H9 (cell line): ENCODE measurements at regions not wholly inside any gene's neighbourhood (a gene's known extent, or its start where the extent isn't known, plus 50 kb on each side); places are given as distances from the start of the nearest gene placed in this dataset.

Experiments used
- DNase-seq: peaks from one replicate; pipeline ENCODE4 v3.0.0-alpha.2; 2017
- H2AFZ ChIP-seq: one replicate; pipeline ENCODE4 v1.6.1; 2013; ENCODE audit warnings: mild to moderate bottlenecking, low read length, control low read depth, moderate library complexity
- H2AK5ac ChIP-seq: 2 replicates; pipeline ENCODE4 v1.6.1; 2013; ENCODE audit warnings: low read length, control low read depth, mixed read lengths; ENCODE audit not compliant: insufficient read length
- H2BK120ac ChIP-seq: one replicate; pipeline ENCODE4 v1.6.1; 2013; ENCODE audit warnings: low read depth, mild to moderate bottlenecking, low read length, control low read depth, inconsistent platforms; ENCODE audit not compliant: poor library complexity, severe bottlenecking
- H2BK12ac ChIP-seq: 2 replicates; pipeline ENCODE4 v1.6.1; 2013; ENCODE audit warnings: low read length, control low read depth, mixed read lengths, low read depth; ENCODE audit not compliant: insufficient read length
- H2BK15ac ChIP-seq: 2 replicates; pipeline ENCODE4 v1.6.1; 2013; ENCODE audit warnings: low read depth, low read length, control low read depth
- H2BK20ac ChIP-seq: one replicate; pipeline ENCODE4 v1.6.1; 2013; ENCODE audit warnings: low read depth, mild to moderate bottlenecking, low read length, control low read depth, inconsistent platforms; ENCODE audit not compliant: poor library complexity, severe bottlenecking
- H2BK5ac ChIP-seq: 2 replicates; pipeline ENCODE4 v1.6.1; 2013; ENCODE audit warnings: low read length, control low read depth, mixed read lengths; ENCODE audit not compliant: insufficient read length
- H3K14ac ChIP-seq: 2 replicates; pipeline ENCODE4 v1.6.1; 2013; ENCODE audit warnings: low read length, control low read depth; ENCODE audit not compliant: insufficient read depth
- H3K18ac ChIP-seq: 2 replicates; pipeline ENCODE4 v1.6.1; 2013; ENCODE audit warnings: low read depth, mild to moderate bottlenecking, mixed read lengths, low read length, control low read depth; ENCODE audit not compliant: insufficient read length
- H3K23ac ChIP-seq: 2 replicates; pipeline ENCODE4 v1.6.1; 2013; ENCODE audit warnings: low read length, control low read depth, mixed read lengths, low read depth; ENCODE audit not compliant: insufficient read length
- H3K23me2 ChIP-seq: 2 replicates; pipeline ENCODE4 v1.6.1; 2013; ENCODE audit warnings: low read depth, mild to moderate bottlenecking, mixed read lengths, low read length, control low read depth; ENCODE audit not compliant: insufficient read length, poor library complexity, severe bottlenecking
- H3K27ac ChIP-seq: 2 replicates; pipeline ENCODE4 v1.5.1; 2013; ENCODE audit warnings: low read length, control low read depth, mixed read lengths, low read depth; ENCODE audit not compliant: insufficient read length
- H3K27me3 ChIP-seq: 2 replicates; pipeline ENCODE4 v1.6.1; 2013; ENCODE audit warnings: low read length, control low read depth, inconsistent platforms; ENCODE audit not compliant: insufficient read depth
- H3K4ac ChIP-seq: 2 replicates; pipeline ENCODE4 v1.6.1; 2013; ENCODE audit warnings: low read depth, mild to moderate bottlenecking, control low read depth, inconsistent platforms, low read length, moderate library complexity
- H3K4me1 ChIP-seq: 2 replicates; pipeline ENCODE4 v1.6.1; 2013; ENCODE audit warnings: low read length, control low read depth, inconsistent platforms; ENCODE audit not compliant: insufficient read depth
- H3K4me2 ChIP-seq: 2 replicates; pipeline ENCODE4 v1.6.1; 2013; ENCODE audit warnings: low read length, control low read depth, mixed read lengths; ENCODE audit not compliant: insufficient read length, insufficient read depth
- H3K56ac ChIP-seq: 2 replicates; pipeline ENCODE4 v1.6.1; 2013; ENCODE audit warnings: low read depth, mild to moderate bottlenecking, mixed read lengths, low read length, control low read depth; ENCODE audit not compliant: insufficient read length
- H3K79me1 ChIP-seq: 2 replicates; pipeline ENCODE4 v1.6.1; 2013; ENCODE audit warnings: low read depth, mild to moderate bottlenecking, moderate library complexity, low read length, control low read depth, inconsistent platforms; ENCODE audit not compliant: insufficient read depth, poor library complexity, severe bottlenecking
- H3K79me2 ChIP-seq: 2 replicates; pipeline ENCODE4 v1.6.1; 2013; ENCODE audit warnings: low read length, control low read depth, inconsistent platforms; ENCODE audit not compliant: insufficient read depth
- H3K9ac ChIP-seq: 2 replicates; pipeline ENCODE4 v1.6.1; 2013; ENCODE audit warnings: low read length, control low read depth, mixed read lengths; ENCODE audit not compliant: insufficient read length; ENCODE audit errors: extremely low read depth
- H3K9me3 ChIP-seq: one replicate; pipeline ENCODE4 v1.6.1; 2013; ENCODE audit warnings: low read depth, low read length, inconsistent platforms; ENCODE audit not compliant: control insufficient read depth
- H3T11ph ChIP-seq: one replicate; pipeline ENCODE4 v1.6.1; 2013; ENCODE audit warnings: mild to moderate bottlenecking, low read length, control low read depth, inconsistent platforms
- H4K20me1 ChIP-seq: one replicate; pipeline ENCODE4 v1.6.1; 2013; ENCODE audit not compliant: control insufficient read depth, insufficient read length, insufficient read depth
- H4K5ac ChIP-seq: 2 replicates; pipeline ENCODE4 v1.6.1; 2013; ENCODE audit warnings: low read depth, mild to moderate bottlenecking, mixed read lengths, low read length, control low read depth; ENCODE audit not compliant: insufficient read length
- H4K8ac ChIP-seq: replicated peaks from 2 replicates; pipeline ENCODE4 v1.6.1; 2013; ENCODE audit warnings: low read length, control low read depth, mixed read lengths, low read depth; ENCODE audit not compliant: insufficient read length
- H4K91ac ChIP-seq: 2 replicates; pipeline ENCODE4 v1.6.1; 2013; ENCODE audit warnings: low read depth, mild to moderate bottlenecking, moderate library complexity, mixed read lengths, low read length, control low read depth; ENCODE audit not compliant: insufficient read length
- H3K27ac Mint-ChIP-seq, 3 experiments: 2 replicates in 2 of 3; 3 replicates in 1 of 3; pipeline ENCODE4 v1.8.0; 2020 to 2021; ENCODE audit warnings: mixed read lengths in 3 of 3, mild to moderate bottlenecking in 1 of 3, moderate library complexity in 1 of 3
- H3K27me3 Mint-ChIP-seq: 2 replicates; pipeline ENCODE4 v1.8.0; 2021; ENCODE audit warnings: low read depth, mild to moderate bottlenecking, moderate library complexity, mixed read lengths
- H3K36me3 Mint-ChIP-seq, 3 experiments: 2 replicates in 2 of 3; 3 replicates in 1 of 3; pipeline ENCODE4 v1.8.0; 2020 to 2021; ENCODE audit warnings: low read depth in 3 of 3, mixed read lengths in 3 of 3; ENCODE audit not compliant: insufficient read depth in 1 of 3
- H3K4me1 Mint-ChIP-seq, 2 experiments: 2 replicates each; pipeline ENCODE4 v1.8.0; 2020; ENCODE audit warnings: mixed read lengths in 2 of 2
- H3K4me3 Mint-ChIP-seq, 2 experiments: 2 replicates in 1 of 2; 3 replicates in 1 of 2; pipeline ENCODE4 v1.8.0; 2020 to 2021; ENCODE audit warnings: mild to moderate bottlenecking in 2 of 2, mixed read lengths in 2 of 2, moderate library complexity in 1 of 2
- H3K9me3 Mint-ChIP-seq, 2 experiments: 2 replicates in 1 of 2; 3 replicates in 1 of 2; pipeline ENCODE4 v1.8.0; 2020; ENCODE audit warnings: mild to moderate bottlenecking in 2 of 2, mixed read lengths in 2 of 2, moderate library complexity in 1 of 2
- WGBS: extraction: QIAGEN DNeasy Blood & Tissue Kit; methylation state at CpG from one replicate; pipeline ENCODE4 v1.1.7; 2013; ENCODE audit warnings: missing lambda C conversion rate, low lambda C conversion rate, mixed read lengths; ENCODE audit not compliant: insufficient read length; ENCODE audit errors: extremely low coverage; 5-methylcytosine and 5-hydroxymethylcytosine counted together
- TF ChIP-seq, protein P1 (sequence below): fragments of 200-600 bp; sonication (generic); conservative IDR thresholded peaks from 3 replicates; pipeline ENCODE4 v1.8.0; 2021; ENCODE audit warnings: antibody characterized with exemption, mild to moderate bottlenecking

DNA sequence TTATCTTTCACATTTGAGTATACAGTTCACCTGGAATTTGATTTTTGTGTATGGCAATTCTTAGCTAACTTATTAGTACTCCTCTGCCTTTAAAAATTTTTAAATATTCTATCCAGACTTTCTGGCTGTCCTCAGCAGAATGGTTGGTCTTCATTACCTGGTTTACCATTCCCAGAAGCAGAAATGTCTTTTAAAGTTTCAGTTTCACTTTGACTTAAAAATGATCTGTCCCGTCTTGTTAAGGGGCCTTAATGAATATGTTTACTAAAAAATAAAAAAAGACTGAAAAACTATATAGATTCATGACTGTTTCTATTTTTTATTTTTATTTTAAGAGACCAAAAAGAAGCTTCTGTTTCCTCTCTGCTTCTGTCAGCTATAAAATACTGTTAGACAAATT is 70.5 kb upstream of the TNRC6B start:
- H3K79me1 ChIP-seq, result no peaks in the 10 kb centered on the region
- no peak overlapping the region for H3K27ac ChIP-seq
- TF ChIP-seq, protein P1, sequence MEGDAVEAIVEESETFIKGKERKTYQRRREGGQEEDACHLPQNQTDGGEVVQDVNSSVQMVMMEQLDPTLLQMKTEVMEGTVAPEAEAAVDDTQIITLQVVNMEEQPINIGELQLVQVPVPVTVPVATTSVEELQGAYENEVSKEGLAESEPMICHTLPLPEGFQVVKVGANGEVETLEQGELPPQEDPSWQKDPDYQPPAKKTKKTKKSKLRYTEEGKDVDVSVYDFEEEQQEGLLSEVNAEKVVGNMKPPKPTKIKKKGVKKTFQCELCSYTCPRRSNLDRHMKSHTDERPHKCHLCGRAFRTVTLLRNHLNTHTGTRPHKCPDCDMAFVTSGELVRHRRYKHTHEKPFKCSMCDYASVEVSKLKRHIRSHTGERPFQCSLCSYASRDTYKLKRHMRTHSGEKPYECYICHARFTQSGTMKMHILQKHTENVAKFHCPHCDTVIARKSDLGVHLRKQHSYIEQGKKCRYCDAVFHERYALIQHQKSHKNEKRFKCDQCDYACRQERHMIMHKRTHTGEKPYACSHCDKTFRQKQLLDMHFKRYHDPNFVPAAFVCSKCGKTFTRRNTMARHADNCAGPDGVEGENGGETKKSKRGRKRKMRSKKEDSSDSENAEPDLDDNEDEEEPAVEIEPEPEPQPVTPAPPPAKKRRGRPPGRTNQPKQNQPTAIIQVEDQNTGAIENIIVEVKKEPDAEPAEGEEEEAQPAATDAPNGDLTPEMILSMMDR, result no peak
- Mint-ChIP-seq H3K4me1 (peaks cover 7 to 10% of the 10 kb centered on the region in 2 experiments), H3K27me3 (no peaks in the 10 kb centered on the region), H3K27ac (no peak overlapping the region), H3K36me3 (no peaks in the 10 kb centered on the region; a peak in 1 of 7 replicates), H3K9me3 (no peaks in the 10 kb centered on the region), H3K4me3 (no peak overlapping the region)
- H2BK5ac ChIP-seq, result no peak overlapping the region
- no peak overlapping the region for H2BK120ac ChIP-seq
- no peak overlapping the region for H2BK12ac ChIP-seq
- no peak overlapping the region for H4K91ac ChIP-seq
- no peaks in the 10 kb centered on the region for H3K79me2 ChIP-seq
- no peak overlapping the region for H3K4me2 ChIP-seq
- H3K23ac ChIP-seq, result no peak overlapping the region
- no peaks in the 10 kb centered on the region for H4K20me1 ChIP-seq
- no peak overlapping the region for H3K9ac ChIP-seq
- H2AK5ac ChIP-seq, result no peak overlapping the region
- no peaks in the 10 kb centered on the region for H3K4me1 ChIP-seq
- no peak overlapping the region for H4K8ac ChIP-seq
- H2BK20ac ChIP-seq, result no peak overlapping the region
- H2BK15ac ChIP-seq, result no peak overlapping the region
- no peak overlapping the region for H3K14ac ChIP-seq
- no peak overlapping the region for H4K5ac ChIP-seq
- H3K4ac ChIP-seq, result no peak overlapping the region
- H3K9me3 ChIP-seq, result no peaks in the 10 kb centered on the region
- WGBS, result no CpG with 5 or more reads among the region's 1 CpG
- H2AFZ ChIP-seq, result no peak overlapping the region
- H3K27me3 ChIP-seq, result no peaks in the 10 kb centered on the region
- H3K23me2 ChIP-seq, result no peaks in the 10 kb centered on the region
- H3T11ph ChIP-seq, result no peak overlapping the region
- H3K18ac ChIP-seq, result no peak overlapping the region
- DNase-seq, result no peak
- no peak overlapping the region for H3K56ac ChIP-seq
